GM13977 (cell line): ENCODE measurements at regions not wholly inside any gene's neighbourhood (a gene's known extent, or its start where the extent isn't known, plus 50 kb on each side); places are given as distances from the start of the nearest gene placed in this dataset.

Experiments
- DNase-seq: peaks from one replicate; pipeline ENCODE4 v3.0.0; 2012; ENCODE audit warnings: low spot score
- in situ Hi-C: fragments of 300-500 bp; cut with MboI; formaldehyde crosslinking; loops from one replicate; pipeline ENCODE4 v1.12.0; 2022; ENCODE audit warnings: low sequenced_read_pairs, low pct_unique_long_range_greater_than_20kb, mixed read lengths, inconsistent platforms; ENCODE audit not compliant: unreplicated experiment
- TF ChIP-seq, protein P1 (sequence below): IDR thresholded peaks from 2 replicates; pipeline ENCODE4 v1.5.1; 2012; ENCODE audit warnings: mild to moderate bottlenecking, control low read depth; ENCODE audit not compliant: insufficient read depth; ENCODE audit errors: extremely low read depth, missing control alignments

DNA sequence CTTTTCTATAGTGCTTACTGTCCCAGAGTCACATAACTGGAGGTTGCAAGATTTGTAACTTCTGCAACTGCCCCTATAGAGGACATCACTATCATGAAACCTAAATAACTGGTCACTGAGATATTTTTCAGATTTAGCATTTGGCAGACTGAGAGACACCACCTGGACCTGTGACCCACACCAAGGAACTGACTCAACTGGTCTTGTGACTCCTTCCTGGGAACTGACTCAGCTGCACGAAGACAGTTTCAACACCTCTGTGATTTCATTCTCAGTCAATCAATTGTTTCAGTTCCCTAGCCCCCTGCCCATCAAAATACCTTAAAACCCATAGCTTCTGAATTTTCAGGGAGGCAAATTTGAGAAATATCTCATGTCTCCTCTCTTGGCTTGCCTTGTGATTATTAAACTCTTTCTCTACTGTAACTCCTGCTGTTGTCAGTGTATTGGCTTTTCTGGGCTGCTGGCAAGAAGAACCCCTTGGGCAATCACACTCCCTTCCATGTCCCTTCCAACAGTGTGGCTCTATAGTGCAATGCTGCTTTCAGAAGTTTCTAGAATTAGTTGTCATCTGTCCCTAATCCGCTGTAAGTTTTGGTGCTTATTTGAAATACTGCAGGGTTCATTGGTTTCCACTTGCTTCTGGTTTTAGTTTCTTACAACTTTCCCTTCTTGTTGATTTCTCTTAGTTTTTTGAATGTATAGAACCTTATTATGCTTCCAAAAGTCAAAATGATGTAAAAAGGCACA is 127.8 kb upstream of the ADCY1 start:
- in situ Hi-C loops = no loop called here
- no peak for DNase-seq
- TF ChIP-seq, protein P1, sequence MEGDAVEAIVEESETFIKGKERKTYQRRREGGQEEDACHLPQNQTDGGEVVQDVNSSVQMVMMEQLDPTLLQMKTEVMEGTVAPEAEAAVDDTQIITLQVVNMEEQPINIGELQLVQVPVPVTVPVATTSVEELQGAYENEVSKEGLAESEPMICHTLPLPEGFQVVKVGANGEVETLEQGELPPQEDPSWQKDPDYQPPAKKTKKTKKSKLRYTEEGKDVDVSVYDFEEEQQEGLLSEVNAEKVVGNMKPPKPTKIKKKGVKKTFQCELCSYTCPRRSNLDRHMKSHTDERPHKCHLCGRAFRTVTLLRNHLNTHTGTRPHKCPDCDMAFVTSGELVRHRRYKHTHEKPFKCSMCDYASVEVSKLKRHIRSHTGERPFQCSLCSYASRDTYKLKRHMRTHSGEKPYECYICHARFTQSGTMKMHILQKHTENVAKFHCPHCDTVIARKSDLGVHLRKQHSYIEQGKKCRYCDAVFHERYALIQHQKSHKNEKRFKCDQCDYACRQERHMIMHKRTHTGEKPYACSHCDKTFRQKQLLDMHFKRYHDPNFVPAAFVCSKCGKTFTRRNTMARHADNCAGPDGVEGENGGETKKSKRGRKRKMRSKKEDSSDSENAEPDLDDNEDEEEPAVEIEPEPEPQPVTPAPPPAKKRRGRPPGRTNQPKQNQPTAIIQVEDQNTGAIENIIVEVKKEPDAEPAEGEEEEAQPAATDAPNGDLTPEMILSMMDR = no peak

DNA sequence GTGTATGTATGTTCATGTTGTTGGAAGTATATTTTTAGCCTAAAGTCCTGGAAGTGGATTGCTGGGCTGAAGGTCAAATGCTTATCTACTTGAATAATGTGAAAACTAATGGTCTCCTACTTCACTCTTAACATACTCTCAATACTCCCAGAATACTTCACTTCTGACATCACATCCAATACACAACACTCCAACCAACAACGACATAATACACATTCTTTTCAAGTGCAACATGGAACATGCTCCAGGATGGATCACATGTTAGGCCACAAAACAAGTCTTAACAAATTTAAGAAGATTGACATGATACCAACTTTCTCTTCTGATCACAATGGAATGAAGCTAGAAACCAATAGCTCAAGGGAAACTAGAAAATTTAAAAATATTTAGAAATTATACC is 126.9 kb upstream of the ADCY1 start:
- TF ChIP-seq, protein P1 = no peak
- in situ Hi-C loops = no loop called here
- no peak for DNase-seq

DNA sequence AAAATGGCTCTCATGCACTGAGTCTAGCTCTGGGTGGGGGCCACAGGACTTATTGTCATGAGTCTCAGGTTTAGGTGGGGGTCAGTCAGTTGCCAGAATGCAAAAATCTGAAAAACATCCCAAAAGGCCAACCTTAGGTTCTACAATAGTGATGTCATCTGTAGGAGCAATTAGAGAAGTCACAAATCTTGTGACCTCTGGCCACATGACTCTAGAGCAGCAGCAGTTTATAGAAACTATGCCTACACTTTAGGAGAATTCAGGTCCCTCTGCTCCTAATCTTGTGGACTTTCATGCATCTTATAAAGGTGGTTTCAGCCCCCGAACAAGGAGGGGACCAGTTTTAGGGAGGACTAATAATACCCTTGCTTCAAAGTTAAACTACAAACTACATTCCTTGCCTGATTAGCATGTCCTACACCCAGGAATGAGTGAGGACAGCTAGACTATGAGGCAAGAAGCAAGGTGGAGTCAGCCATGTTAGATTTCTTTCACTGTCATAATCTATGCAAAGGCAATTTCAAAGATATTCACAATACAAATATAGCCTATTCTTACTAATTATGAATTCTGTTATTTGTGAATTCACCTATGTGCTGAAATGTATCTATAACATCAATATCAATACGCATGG is 123.5 kb upstream of the ADCY1 start:
- in situ Hi-C loops = no loop called here

DNA sequence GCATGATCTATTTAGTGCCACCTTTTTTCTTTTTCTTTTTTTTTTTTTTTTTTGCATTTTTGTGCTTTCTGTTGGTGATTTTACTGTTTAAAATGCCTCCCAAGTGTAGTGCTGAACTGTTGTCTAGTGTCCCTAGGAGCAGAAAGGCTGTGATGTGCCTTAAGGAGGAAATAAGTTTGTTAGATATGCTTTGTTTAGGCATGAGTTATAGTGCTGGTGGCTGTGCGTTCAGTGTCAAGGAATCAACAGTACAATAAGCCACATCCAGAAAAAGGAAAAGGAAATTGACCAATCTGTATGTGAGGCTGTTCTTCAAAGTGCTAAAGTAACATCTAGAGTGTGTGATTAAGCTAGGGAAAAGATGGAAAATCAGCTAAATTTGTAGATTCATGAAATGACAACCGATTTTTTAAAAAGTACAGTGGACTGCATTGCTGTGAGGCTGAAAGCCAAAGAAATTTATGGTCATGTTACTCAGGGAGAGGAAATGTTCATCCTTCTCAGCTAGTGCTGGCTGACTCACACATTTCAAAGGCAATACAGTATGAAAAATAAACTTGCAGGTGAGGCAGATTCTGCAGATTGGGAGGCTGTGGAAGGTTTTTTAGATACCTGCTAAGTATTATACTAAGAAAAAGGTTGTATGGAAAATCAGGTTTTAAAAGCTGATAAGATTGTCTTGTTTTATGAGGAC is 122.7 kb upstream of the ADCY1 start:
- TF ChIP-seq, protein P1 = no peak
- no peak for DNase-seq
- in situ Hi-C loops = no loop called here

More for the DNA sequence above, 123.5 kb upstream of the ADCY1 start:
- TF ChIP-seq, protein P1 = no peak
- no peak for DNase-seq

DNA sequence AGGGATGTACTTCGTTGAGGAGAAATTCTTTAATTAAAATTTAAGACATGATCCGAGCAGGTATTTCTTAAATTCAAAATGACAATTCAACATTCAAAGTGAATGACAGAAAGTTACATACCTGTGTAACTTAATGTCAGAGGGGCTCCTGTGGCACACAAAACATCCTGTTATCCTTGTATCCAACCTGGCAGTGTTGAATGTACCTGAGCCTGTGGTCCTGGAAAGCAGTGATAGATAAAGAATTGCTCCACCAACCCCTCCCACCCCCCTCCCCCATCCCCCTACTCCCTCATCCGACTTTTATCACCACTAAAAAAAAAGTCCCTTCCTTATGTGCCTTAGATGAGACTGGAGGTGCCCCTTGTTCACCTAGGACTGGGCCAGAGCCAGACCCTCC is 119.4 kb upstream of the ADCY1 start:
- no peak for DNase-seq
- in situ Hi-C loops = no loop called here
- TF ChIP-seq, protein P1 = no peak

DNA sequence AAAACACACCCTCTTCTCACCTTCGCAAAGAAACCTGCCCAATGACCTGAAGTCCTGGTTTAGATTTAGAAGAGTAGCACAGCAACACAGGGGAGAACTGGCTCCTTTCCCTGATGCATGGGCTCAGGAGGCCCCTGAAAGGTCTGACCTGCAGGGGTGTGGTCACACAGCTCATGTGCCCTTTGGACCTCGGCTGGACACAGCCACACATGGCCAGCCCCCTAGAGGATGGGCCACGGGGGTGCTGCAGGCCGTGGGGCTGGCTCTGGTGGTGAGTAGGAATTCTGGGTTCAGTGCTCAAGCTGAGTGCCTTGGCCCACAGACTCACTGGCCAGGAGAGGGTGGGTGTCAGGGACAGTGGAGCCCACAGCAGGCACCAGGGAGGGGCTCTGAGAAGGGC is 118.5 kb upstream of the ADCY1 start:
- in situ Hi-C loops = no loop called here
- TF ChIP-seq, protein P1 = no peak
- DNase-seq = no peak
